ENCODE measurements at regions not wholly inside any gene's neighbourhood (a gene's known extent, or its start where the extent isn't known, plus 50 kb on each side); places are given as distances from the start of the nearest gene placed in this dataset.

- TF ChIP-seq, protein P1, sequence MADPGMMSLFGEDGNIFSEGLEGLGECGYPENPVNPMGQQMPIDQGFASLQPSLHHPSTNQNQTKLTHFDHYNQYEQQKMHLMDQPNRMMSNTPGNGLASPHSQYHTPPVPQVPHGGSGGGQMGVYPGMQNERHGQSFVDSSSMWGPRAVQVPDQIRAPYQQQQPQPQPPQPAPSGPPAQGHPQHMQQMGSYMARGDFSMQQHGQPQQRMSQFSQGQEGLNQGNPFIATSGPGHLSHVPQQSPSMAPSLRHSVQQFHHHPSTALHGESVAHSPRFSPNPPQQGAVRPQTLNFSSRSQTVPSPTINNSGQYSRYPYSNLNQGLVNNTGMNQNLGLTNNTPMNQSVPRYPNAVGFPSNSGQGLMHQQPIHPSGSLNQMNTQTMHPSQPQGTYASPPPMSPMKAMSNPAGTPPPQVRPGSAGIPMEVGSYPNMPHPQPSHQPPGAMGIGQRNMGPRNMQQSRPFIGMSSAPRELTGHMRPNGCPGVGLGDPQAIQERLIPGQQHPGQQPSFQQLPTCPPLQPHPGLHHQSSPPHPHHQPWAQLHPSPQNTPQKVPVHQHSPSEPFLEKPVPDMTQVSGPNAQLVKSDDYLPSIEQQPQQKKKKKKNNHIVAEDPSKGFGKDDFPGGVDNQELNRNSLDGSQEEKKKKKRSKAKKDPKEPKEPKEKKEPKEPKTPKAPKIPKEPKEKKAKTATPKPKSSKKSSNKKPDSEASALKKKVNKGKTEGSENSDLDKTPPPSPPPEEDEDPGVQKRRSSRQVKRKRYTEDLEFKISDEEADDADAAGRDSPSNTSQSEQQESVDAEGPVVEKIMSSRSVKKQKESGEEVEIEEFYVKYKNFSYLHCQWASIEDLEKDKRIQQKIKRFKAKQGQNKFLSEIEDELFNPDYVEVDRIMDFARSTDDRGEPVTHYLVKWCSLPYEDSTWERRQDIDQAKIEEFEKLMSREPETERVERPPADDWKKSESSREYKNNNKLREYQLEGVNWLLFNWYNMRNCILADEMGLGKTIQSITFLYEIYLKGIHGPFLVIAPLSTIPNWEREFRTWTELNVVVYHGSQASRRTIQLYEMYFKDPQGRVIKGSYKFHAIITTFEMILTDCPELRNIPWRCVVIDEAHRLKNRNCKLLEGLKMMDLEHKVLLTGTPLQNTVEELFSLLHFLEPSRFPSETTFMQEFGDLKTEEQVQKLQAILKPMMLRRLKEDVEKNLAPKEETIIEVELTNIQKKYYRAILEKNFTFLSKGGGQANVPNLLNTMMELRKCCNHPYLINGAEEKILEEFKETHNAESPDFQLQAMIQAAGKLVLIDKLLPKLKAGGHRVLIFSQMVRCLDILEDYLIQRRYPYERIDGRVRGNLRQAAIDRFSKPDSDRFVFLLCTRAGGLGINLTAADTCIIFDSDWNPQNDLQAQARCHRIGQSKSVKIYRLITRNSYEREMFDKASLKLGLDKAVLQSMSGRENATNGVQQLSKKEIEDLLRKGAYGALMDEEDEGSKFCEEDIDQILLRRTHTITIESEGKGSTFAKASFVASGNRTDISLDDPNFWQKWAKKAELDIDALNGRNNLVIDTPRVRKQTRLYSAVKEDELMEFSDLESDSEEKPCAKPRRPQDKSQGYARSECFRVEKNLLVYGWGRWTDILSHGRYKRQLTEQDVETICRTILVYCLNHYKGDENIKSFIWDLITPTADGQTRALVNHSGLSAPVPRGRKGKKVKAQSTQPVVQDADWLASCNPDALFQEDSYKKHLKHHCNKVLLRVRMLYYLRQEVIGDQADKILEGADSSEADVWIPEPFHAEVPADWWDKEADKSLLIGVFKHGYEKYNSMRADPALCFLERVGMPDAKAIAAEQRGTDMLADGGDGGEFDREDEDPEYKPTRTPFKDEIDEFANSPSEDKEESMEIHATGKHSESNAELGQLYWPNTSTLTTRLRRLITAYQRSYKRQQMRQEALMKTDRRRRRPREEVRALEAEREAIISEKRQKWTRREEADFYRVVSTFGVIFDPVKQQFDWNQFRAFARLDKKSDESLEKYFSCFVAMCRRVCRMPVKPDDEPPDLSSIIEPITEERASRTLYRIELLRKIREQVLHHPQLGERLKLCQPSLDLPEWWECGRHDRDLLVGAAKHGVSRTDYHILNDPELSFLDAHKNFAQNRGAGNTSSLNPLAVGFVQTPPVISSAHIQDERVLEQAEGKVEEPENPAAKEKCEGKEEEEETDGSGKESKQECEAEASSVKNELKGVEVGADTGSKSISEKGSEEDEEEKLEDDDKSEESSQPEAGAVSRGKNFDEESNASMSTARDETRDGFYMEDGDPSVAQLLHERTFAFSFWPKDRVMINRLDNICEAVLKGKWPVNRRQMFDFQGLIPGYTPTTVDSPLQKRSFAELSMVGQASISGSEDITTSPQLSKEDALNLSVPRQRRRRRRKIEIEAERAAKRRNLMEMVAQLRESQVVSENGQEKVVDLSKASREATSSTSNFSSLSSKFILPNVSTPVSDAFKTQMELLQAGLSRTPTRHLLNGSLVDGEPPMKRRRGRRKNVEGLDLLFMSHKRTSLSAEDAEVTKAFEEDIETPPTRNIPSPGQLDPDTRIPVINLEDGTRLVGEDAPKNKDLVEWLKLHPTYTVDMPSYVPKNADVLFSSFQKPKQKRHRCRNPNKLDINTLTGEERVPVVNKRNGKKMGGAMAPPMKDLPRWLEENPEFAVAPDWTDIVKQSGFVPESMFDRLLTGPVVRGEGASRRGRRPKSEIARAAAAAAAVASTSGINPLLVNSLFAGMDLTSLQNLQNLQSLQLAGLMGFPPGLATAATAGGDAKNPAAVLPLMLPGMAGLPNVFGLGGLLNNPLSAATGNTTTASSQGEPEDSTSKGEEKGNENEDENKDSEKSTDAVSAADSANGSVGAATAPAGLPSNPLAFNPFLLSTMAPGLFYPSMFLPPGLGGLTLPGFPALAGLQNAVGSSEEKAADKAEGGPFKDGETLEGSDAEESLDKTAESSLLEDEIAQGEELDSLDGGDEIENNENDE (IDR thresholded peaks at IDR 0.05; ENCODE audit: insufficient replicate concordance, low read length) = no peak
- TF ChIP-seq RFX5 (IDR thresholded peaks at IDR 0.05; ENCODE audit: borderline replicate concordance, low read depth, low read length) (no peak), EGR1 (IDR thresholded peaks at IDR 0.05; ENCODE audit: borderline replicate concordance, low read depth, low read length) (no peak), BRCA1 (IDR thresholded peaks at IDR 0.05; ENCODE audit: low read depth, low read length) (no peak), BACH1 (IDR thresholded peaks at IDR 0.05; ENCODE audit: low read length) (no peak), ZNF274 (IDR thresholded peaks at IDR 0.05; ENCODE audit: borderline replicate concordance, extremely low read depth, low read length) (no peak), RNF2 (IDR thresholded peaks at IDR 0.05; ENCODE audit: borderline replicate concordance, low read depth, low read length, missing control alignments, poor library complexity, severe bottlenecking) (no peak), RAD21 (IDR thresholded peaks at IDR 0.05 in 1 of 2, conservative IDR thresholded peaks at IDR 0.05 in 1 of 2; ENCODE audit: low read depth in 2 of 2, low read length in 2 of 2) (no peak)
Observed at GRCh38 chr4:164307262-164307661, 446.7 kb upstream of the SMIM31 start (continued).

All from H1 (cell line).